ENCODE measurements at regions not wholly inside any gene's neighbourhood (a gene's known extent, or its start where the extent isn't known, plus 50 kb on each side); places are given as distances from the start of the nearest gene placed in this dataset.

- H3K79me2 ChIP-seq (ENCODE audit: low read depth) = no peaks in the 10 kb centered on the region
- H3F3A ChIP-seq (ENCODE audit: insufficient read depth, low read depth) = no peaks in the 10 kb centered on the region
- BruUV-seq (replicated peaks) = no TSS peak
- H3K4me3 ChIP-seq = no peak overlapping the region
- POLR2A ChIA-PET (ENCODE audit: unreplicated experiment) = no interaction called here
- no peak overlapping the region for H3K27ac ChIP-seq
- H3K4me2 ChIP-seq = no peak overlapping the region
- H3K4me1 ChIP-seq (replicated peaks; ENCODE audit: insufficient read depth) = no peaks in the 10 kb centered on the region
- peaks cover 48% of the 10 kb centered on the region for H3K27me3 ChIP-seq (ENCODE audit: insufficient read depth, low read depth)
- H2AFZ ChIP-seq = no peak overlapping the region
- no peaks in the 10 kb centered on the region for H4K20me1 ChIP-seq (ENCODE audit: insufficient read depth)
- TF ChIP-seq EZH2 (IDR thresholded peaks at IDR 0.05; ENCODE audit: low read depth) = no peak
- TF ChIP-seq, protein P1, sequence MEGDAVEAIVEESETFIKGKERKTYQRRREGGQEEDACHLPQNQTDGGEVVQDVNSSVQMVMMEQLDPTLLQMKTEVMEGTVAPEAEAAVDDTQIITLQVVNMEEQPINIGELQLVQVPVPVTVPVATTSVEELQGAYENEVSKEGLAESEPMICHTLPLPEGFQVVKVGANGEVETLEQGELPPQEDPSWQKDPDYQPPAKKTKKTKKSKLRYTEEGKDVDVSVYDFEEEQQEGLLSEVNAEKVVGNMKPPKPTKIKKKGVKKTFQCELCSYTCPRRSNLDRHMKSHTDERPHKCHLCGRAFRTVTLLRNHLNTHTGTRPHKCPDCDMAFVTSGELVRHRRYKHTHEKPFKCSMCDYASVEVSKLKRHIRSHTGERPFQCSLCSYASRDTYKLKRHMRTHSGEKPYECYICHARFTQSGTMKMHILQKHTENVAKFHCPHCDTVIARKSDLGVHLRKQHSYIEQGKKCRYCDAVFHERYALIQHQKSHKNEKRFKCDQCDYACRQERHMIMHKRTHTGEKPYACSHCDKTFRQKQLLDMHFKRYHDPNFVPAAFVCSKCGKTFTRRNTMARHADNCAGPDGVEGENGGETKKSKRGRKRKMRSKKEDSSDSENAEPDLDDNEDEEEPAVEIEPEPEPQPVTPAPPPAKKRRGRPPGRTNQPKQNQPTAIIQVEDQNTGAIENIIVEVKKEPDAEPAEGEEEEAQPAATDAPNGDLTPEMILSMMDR (conservative IDR thresholded peaks at IDR 0.05) = no peak
- H3K9me3 ChIP-seq (ENCODE audit: insufficient read depth, low read depth) = no peaks in the 10 kb centered on the region
- H3K36me3 ChIP-seq (ENCODE audit: low read depth) = no peaks in the 10 kb centered on the region
- CTCF ChIA-PET = no interaction called here
- no peaks in the 10 kb centered on the region for H3K9me2 ChIP-seq (ENCODE audit: insufficient read depth)
- intact Hi-C loops (cut with micrococcal nuclease; ENCODE audit: unreplicated experiment) = no loop called here
- DNase-seq = no peak
Observed at GRCh38 chr2:236794176-236794957, 224.7 kb downstream of the ACKR3 start.

DNA sequence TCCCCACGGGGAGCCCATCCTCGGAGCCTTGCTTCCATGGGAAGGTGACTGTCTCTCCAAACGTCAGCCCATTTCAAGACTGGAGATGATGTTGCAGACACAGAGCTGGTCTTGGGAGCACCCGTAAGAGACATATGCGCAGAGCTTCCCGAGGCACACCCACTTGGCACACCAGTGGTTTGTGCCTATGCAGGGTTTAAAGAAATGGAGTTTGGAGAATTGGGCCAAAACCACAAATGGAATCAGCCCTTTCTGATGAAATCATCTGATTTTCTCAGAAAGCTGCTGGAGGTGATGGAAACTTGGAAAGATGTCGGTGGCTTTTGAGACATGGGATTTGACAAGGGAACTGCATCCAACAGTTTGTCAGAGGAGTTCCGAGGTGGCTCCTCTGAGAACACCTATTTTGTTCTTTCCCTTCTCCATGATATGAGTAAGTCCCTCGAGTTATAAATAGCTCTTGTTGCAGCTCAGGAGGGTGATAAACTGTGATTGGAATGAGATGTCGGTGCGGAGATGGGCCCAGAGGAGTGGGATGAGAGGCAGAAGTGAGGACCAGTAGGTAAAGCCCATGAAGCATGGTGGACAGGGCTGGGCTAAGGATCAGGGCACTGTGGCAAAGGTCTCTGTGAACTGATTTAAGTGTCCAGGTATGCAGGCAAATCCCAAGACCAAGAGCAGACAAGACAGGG, 225.7 kb downstream of the ACKR3 start:
- Histone ChIP-seq H4K20me1 (ENCODE audit: insufficient read depth) (no peaks in the 10 kb centered on the region), H3K36me3 (ENCODE audit: low read depth) (no peaks in the 10 kb centered on the region), H3K4me3 (no peak overlapping the region), H3K9me3 (ENCODE audit: insufficient read depth, low read depth) (no peaks in the 10 kb centered on the region), H3K4me2 (no peak overlapping the region), H3K27me3 (ENCODE audit: insufficient read depth, low read depth) (peaks cover 42% of the 10 kb centered on the region), H3K27ac (no peak overlapping the region), H3K9me2 (ENCODE audit: insufficient read depth) (no peaks in the 10 kb centered on the region), H3F3A (ENCODE audit: insufficient read depth, low read depth) (no peaks in the 10 kb centered on the region), H3K79me2 (ENCODE audit: low read depth) (no peaks in the 10 kb centered on the region), H3K4me1 (replicated peaks; ENCODE audit: insufficient read depth) (no peaks in the 10 kb centered on the region), H2AFZ (no peak overlapping the region)
- no TSS peak for BruUV-seq (replicated peaks)
- DNase-seq = no peak
- no peak for TF ChIP-seq EZH2 (IDR thresholded peaks at IDR 0.05; ENCODE audit: low read depth)
- TF ChIP-seq, protein P1 (conservative IDR thresholded peaks at IDR 0.05) = no peak
- ChIA-PET POLR2A (ENCODE audit: unreplicated experiment) (no interaction called here), CTCF (no interaction called here)
- intact Hi-C loops (cut with micrococcal nuclease; ENCODE audit: unreplicated experiment) = no loop called here

DNA sequence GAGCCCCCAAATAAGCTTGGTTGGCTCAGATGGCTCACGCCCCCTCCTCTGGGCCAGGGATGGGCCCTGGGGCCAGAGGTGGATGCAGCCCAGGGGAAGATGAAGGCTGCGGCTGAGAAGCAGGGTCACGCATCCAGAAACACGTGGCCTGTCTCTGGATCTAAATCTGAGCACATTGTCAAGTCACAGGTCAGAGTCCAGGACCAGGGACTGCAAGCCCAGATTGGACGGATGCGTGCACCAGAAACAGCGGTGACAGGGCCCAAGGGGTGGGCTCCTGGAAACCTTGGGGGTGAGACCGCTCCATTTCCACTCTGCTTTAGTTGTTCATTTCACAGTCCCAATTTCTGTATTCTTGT, 226.2 kb downstream of the ACKR3 start:
- no peak overlapping the region for H3K27ac ChIP-seq
- peaks cover 37% of the 10 kb centered on the region for H3K27me3 ChIP-seq (ENCODE audit: insufficient read depth, low read depth)
- POLR2A ChIA-PET (ENCODE audit: unreplicated experiment) = no interaction called here
- no peaks in the 10 kb centered on the region for H3K79me2 ChIP-seq (ENCODE audit: low read depth)
- DNase-seq = no peak
- no peaks in the 10 kb centered on the region for H3K4me1 ChIP-seq (replicated peaks; ENCODE audit: insufficient read depth)
- no peaks in the 10 kb centered on the region for H4K20me1 ChIP-seq (ENCODE audit: insufficient read depth)
- intact Hi-C loops (cut with micrococcal nuclease; ENCODE audit: unreplicated experiment) = no loop called here
- no peaks in the 10 kb centered on the region for H3F3A ChIP-seq (ENCODE audit: insufficient read depth, low read depth)
- no peak overlapping the region for H3K4me2 ChIP-seq
- no peaks in the 10 kb centered on the region for H3K36me3 ChIP-seq (ENCODE audit: low read depth)
- no peaks in the 10 kb centered on the region for H3K9me3 ChIP-seq (ENCODE audit: insufficient read depth, low read depth)
- no peak overlapping the region for H3K4me3 ChIP-seq
- no TSS peak for BruUV-seq (replicated peaks)
- CTCF ChIA-PET = no interaction called here
- TF ChIP-seq EZH2 (IDR thresholded peaks at IDR 0.05; ENCODE audit: low read depth) = no peak
- TF ChIP-seq, protein P1 (conservative IDR thresholded peaks at IDR 0.05) = no peak
- H3K9me2 ChIP-seq (ENCODE audit: insufficient read depth) = no peaks in the 10 kb centered on the region
- H2AFZ ChIP-seq = no peak overlapping the region
